HG02798 (cell line): ENCODE measurements at regions not wholly inside any gene's neighbourhood (a gene's known extent, or its start where the extent isn't known, plus 50 kb on each side); places are given as distances from the start of the nearest gene placed in this dataset.

Source experiments
- ATAC-seq: cut with Tn5 transposase; IDR thresholded peaks from one replicate; pipeline ENCODE4 v1.9.1; 2021; ENCODE audit warnings: mild to moderate bottlenecking; ENCODE audit not compliant: unreplicated experiment, poor library complexity

- ATAC-seq: no peak
These were observed 1776.3 kb downstream of the STIM2 start for GRCh38 chr4:28636971-28637370.

DNA sequence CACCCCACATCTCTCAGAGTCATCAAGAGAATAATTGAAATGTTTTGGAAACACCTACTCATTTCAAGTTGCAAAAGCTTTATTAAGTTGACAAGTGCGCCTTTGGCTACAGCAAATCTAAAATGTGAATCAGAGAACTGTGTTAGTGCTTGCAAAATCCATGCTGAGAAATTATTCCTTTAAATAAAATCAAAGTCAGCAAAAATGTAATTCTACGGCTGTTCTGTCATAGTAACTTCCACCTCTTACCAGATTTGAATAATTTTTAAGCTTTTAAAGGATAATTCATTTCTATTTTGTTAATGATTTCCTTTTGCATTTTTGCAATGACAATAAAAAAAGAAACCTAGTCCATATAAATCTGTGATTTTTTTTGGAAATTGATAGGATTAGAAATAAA lies 1779.1 kb downstream of the STIM2 start:
- ATAC-seq: no peak

GRCh38 chr4:28654618-28655017 lies 1794.0 kb downstream of the STIM2 start:
- ATAC-seq: no peak

- no peak for ATAC-seq
These were observed 1804.7 kb downstream of the STIM2 start for GRCh38 chr4:28665306-28665705.

DNA sequence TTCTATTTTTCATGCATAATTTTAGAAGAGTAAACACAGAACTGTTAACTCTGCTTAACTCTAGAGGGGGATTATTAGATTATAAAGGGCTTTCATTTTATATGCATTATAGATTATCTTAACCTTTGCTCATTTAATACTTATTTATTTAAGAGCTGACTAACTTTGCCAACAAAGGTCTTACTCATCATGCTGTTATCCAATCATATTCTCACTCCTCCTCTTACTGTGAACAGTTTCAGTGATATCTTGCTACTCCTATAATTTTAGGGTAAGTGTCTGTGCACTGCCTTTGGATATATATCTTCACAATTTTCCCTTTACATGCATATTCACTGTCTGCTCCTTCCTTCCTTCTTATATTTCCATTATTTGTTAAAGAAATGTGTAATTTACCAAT lies 1814.9 kb downstream of the STIM2 start:
- ATAC-seq: no peak

GRCh38 chr4:28677808-28678207 lies 1817.2 kb downstream of the STIM2 start:
- ATAC-seq: no peak

GRCh38 chr4:28682847-28683246 lies 1822.2 kb downstream of the STIM2 start:
- no peak for ATAC-seq

- ATAC-seq: no peak
These were observed 1826.0 kb downstream of the STIM2 start for GRCh38 chr4:28686618-28687017.

DNA sequence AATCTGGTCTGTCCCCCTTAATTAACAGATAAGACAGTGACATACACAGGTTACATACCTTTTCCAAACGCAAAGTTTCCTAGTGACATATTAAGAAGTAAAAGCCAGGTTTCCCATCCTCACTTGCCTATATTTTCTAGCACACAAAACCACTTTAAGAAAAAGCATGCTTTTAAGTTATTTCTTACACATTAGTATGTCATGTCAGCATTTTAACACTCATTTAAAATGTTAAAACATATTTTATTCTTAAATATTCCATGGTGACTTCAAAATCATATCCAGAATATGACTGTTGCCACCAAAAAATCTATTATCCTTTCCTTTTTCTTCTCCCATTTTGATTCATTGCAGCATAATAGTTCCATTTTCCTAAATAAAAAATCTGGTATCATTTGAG lies 1830.2 kb downstream of the STIM2 start:
- ATAC-seq: no peak

- ATAC-seq: no peak
These were observed 1841.9 kb downstream of the STIM2 start for GRCh38 chr4:28702571-28702970.

DNA sequence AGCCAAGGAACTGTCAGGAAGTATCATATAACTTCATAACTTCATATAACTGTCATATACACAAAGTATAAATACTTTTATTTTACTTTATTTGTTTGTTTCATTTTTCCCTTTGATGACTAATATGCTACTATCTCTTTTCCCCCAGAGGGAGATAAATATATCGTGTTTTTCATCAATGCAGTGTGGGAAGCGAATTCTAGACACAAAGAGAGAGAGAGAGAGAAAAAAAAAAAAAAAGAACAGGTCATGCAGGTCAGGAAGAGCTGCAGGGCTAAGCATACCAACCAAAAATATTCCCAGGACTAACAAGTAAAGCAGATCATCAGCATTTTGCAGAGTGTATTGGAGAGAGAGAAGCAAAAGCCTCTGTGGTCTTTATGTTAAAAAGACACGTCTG lies 1849.2 kb downstream of the STIM2 start:
- ATAC-seq: no peak

DNA sequence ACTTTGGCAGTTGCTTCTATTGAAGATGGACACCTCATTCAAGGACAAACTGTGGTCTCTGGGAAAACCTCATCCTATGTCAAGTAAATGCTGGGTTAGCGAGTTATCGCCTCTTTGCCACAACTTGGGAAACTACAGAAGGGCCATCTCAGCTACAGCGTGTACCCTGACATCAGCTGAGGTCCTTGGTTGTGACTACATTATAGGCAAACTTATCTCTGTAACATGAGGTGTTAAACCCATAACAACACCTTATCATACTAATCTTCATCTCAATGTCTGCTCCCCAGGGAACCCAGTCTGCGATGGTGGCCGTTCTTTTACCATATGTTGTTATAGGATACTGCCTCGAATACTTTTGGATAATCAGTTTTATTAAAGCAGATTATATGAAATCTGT lies 1862.7 kb downstream of the STIM2 start:
- no peak for ATAC-seq

DNA sequence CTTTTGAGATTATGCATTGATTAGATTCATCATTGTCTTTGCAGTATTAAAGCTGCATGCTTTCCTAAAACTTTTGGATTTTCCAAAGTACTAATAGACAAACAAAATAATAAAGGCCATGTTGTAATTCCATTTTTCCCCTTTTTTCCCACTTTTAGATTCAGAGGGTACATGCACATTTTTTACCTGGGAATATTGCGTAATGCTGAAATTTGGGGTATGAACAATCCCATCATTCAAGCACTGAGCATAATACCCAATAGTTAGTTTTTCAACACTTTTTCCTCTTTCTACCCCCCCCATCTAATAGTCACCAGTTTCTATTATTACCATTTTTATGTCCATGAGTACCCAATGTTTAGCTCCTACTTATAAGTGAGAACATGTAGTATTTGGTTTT lies 1863.6 kb downstream of the STIM2 start:
- no peak for ATAC-seq

GRCh38 chr4:28730304-28730703 lies 1869.7 kb downstream of the STIM2 start:
- no peak for ATAC-seq

DNA sequence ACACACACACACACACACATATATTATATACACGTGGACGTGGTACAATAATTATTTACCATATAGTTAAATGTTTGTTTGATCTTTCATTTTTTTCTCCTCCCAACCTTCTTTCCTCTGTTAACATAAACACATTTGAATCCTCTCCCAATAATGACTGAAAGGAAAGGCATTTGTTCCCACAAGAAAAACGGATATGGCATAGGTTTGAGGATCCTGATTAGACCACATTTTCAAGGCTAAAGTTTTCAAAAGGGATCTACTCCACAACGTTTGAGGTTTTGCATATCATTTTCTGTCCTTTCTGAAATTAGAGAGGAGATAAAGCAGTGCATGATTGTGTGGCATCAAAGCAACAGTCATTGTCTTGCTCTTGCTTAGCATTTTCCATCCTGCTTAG lies 1883.4 kb downstream of the STIM2 start:
- ATAC-seq: no peak

DNA sequence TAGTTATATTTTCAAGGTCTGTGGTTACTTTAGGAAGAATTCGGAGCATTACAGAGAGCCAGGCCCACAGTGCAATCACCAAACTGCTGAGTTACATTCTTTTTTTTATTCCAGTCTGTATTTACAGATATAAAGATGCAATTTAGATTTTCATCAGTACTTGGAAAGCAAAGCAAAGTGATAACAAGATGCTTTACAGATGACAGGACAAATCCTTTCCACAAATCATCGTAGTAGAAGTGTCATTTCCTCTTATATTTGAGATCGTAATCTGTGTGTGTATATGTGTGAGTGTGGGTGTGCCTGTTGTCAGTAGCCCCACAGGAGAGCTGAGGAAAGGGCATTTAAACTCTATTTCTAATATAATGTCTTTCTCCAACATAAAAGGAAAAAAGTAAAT lies 1893.7 kb downstream of the STIM2 start:
- no peak for ATAC-seq

- ATAC-seq: no peak
These were observed 1894.4 kb downstream of the STIM2 start for GRCh38 chr4:28755081-28755480.

DNA sequence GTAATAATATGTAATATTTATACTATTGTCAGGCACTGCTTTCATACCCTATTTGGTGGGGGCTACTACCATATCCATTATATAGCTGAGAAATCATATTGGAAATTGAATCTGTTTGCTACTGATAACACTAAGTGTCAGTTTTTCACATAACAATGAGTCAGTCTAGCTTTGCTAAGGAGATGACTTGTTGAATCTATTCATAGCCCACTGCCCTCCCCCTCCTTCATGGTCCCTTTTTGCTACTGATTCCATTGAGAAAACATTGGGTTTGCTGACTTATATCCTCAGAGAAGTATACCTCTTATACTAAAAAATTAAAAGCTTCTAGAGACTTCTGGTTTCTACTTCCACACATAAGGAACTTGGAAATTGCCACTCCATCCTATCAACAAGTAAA lies 1898.4 kb downstream of the STIM2 start:
- ATAC-seq: no peak

- ATAC-seq: no peak
These were observed 1899.4 kb downstream of the STIM2 start for GRCh38 chr4:28760003-28760402.

DNA sequence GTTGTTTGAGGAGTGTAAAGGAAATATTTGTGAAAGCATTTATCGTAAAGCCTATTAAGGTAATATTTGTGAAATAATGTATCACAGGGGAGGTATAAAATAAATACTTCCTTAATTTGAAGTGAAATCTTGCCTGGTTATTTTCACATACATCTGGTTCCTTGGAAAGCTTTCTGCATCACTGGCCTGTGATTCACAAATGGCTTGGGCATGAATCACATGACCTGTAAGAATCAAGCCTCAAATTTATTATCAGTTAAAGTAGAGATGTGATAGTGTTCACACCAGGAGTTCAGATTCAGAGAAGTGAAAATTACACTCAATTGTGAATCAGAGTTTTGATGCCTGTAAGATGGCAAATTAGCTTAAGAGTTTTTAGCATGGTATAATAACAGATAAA lies 1911.4 kb downstream of the STIM2 start:
- no peak for ATAC-seq

GRCh38 chr4:28772788-28773187 lies 1912.1 kb downstream of the STIM2 start:
- ATAC-seq: no peak

DNA sequence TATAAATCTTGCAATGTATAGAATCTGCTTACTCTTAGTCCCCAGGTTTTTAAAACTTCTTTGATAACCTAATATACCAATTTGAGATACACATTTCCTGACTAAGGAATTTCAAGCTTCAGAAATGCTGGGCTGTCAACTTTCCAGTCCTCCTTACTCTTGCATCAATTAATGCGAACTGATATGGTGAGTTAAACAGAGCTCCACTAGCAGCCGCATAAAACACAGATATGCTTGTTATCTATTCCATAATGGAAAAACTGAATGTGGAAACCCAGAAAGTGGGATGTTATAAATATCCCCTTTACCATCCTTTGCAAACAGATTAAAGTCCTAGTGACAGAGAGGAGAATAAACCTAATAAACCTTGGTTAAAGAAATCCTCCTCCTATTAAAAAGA lies 1913.7 kb downstream of the STIM2 start:
- ATAC-seq: no peak

- ATAC-seq: no peak
These were observed 1915.4 kb downstream of the STIM2 start for GRCh38 chr4:28776004-28776403.
